ENCODE measurements at regions not wholly inside any gene's neighbourhood (a gene's known extent, or its start where the extent isn't known, plus 50 kb on each side); places are given as distances from the start of the nearest gene placed in this dataset.

GRCh38 chr2:21773168-21773567, 649.4 kb downstream of the TDRD15 start:
- TF ChIP-seq, protein P1, sequence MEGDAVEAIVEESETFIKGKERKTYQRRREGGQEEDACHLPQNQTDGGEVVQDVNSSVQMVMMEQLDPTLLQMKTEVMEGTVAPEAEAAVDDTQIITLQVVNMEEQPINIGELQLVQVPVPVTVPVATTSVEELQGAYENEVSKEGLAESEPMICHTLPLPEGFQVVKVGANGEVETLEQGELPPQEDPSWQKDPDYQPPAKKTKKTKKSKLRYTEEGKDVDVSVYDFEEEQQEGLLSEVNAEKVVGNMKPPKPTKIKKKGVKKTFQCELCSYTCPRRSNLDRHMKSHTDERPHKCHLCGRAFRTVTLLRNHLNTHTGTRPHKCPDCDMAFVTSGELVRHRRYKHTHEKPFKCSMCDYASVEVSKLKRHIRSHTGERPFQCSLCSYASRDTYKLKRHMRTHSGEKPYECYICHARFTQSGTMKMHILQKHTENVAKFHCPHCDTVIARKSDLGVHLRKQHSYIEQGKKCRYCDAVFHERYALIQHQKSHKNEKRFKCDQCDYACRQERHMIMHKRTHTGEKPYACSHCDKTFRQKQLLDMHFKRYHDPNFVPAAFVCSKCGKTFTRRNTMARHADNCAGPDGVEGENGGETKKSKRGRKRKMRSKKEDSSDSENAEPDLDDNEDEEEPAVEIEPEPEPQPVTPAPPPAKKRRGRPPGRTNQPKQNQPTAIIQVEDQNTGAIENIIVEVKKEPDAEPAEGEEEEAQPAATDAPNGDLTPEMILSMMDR (IDR thresholded peaks at IDR 0.05; ENCODE audit: borderline replicate concordance, extremely low read depth, low read length, poor library complexity, severe bottlenecking), result no peak
- no peak for TF ChIP-seq EZH2 (IDR thresholded peaks at IDR 0.05; ENCODE audit: borderline replicate concordance, low read depth, low read length, severe bottlenecking)

Data from DND-41 (cell line).